ENCODE measurements at regions not wholly inside any gene's neighbourhood (a gene's known extent, or its start where the extent isn't known, plus 50 kb on each side); places are given as distances from the start of the nearest gene placed in this dataset.
A peak's percentile ranks its signal among the peaks of the same experiment; 100 is the strongest.
"Not testable (repeated sequence)": the region's sequence is repeated elsewhere in the genome, so short reads cannot be mapped to it uniquely, and the experiment has no call there.

DNA sequence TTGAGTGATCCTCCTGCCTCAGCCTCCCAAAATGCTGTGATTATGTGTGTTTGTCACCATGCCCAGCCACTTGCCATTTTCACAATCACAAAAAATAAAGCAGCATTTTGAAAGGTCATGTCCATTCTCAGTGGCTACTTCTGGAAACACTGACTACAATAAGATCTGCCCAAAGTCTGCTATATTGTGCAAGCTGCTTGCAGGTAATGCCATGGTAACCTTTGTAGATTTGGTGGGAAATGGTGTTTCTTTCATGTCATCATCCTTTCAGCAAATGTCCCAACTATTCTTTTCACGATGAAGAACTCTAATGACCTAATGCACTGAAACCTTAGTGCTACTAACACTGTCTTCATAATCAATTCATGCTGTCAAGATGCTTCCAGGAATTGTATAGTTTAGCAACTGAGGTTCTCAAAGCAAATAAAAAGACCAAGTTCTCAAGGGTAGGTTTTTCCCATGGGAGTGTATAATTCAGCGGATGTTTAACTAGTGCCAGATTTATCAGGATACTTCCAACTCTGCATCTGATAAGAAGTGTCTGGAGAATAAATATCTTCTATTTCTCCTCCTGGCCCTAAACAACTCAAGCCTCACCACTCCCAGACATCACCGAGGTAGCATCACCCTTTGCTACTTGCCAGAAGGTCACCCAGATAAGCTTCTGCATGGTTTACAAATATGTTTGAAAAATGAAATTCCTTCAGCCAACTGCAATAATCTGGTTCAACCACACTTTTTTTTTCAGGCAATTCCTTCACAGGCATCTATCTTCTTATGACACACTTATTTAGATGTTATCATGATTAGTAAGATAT lies 132.0 kb upstream of the ZC3H11B start:
- DNase-seq, result no peak
- ATAC-seq, result no peak
- intact Hi-C loops (cut with micrococcal nuclease), result no loop called here

DNA sequence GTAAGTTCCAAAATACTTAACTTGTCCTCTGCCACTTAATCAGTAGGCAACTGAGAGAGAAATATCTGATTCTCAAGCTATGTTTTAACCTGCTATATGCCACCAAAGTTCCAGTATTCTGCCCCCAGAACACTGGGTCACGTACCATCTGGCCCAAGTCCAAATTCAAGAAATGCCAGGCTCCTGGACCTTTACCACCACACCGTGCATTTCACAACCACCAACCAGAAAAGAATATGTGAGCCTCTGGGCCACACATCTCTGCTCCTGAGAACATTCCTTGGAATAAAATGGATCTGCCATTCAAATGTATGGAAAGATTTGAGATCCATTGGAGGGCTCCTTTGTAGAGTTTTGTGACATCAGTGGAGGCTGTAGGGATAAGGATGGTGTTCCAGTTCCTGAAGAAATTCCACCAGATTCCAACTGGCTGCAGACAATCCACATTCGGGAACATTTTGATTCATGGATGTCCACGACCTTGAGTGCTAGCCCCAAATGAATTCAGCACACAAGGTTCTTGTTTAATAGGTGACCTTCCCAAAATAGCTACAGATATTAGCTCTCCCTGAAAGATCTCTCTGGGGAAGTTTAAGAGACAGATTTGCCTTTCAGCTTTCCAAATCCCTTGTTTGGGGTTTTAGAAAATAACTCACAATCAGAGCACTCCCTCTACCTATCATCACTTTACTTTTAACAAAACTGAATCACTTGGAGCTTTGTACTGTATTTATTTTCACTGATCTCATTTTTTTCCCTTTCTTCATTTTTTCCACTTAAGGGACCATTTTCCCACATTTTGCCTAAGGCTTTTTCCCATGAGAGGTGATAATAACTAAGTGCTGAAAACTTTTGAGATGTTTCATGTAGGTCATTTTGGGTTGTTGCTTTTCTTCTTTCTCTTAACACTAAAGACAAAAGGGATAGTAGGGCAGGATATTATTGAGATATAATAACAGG lies 128.4 kb upstream of the ZC3H11B start:
- intact Hi-C loops (cut with micrococcal nuclease), result no loop called here
- ATAC-seq, result peak; percentile 89
- DNase-seq, result peak; percentile 18

DNA sequence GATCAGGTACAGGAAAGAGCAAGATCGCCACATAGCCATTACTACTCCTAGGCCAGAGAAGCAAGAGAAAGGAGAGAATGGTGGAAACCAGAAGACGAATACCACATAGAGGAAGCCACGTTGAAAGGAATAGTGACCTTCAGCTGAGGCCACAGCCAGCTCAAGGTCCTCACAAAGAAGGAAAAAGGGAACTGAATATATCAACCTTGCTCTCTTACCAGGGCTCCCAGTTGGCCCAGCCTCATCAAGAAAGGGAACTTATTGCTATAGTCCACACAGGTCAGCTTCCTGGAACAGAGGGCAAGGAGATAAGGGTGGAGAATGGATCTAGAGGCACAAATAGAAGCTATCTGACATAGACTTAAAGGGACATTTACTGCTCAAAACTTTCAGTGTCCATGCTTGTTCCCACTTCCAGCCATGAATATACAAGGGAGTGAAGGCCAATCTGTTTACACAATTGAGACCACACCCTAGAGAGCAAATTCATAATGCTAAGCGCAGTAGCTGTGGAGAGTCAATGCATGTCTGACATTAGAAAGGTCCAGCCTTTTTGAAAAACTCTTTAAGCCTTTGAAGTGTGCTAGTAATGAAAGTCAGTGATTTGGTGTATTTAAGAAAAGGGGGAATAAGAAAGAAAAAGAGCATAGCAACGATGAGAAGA lies 120.7 kb upstream of the ZC3H11B start:
- no peak for DNase-seq
- ATAC-seq, result peak; percentile 21
- intact Hi-C loops (cut with micrococcal nuclease), result no loop called here

DNA sequence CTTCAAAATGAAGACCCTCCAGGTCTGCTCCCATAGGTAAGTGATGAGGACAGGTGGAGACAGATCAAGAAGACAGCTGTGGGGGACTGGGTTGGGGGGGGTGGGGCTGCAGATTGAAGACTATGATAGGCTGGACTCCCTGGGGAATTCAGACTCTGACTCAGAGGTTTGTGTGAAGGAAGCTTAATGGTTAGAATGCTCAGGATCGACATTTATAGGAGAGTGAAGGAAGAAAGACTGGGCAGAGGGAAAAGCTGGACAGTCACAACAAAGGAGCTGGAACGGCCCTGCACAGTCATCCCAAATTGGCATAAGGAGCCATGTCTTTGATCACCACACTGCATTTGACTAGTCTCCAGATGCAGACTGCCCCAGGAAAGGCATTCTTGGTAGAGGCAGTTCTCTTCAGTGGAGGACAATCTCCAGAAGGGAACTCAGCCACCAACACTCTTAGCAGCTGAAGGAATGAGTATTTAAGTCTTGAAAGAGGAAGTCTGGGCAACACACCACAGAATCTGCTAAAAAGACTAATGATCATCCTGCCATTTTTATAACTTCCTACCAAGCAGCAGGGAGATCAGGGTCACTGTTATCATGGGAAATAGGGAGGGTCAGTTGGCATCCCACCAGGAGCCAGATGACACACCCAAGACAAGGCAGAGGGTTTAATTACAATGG lies 120.0 kb upstream of the ZC3H11B start:
- ATAC-seq (no peak), DNase-seq (no peak)
- intact Hi-C loops (cut with micrococcal nuclease), result no loop called here

DNA sequence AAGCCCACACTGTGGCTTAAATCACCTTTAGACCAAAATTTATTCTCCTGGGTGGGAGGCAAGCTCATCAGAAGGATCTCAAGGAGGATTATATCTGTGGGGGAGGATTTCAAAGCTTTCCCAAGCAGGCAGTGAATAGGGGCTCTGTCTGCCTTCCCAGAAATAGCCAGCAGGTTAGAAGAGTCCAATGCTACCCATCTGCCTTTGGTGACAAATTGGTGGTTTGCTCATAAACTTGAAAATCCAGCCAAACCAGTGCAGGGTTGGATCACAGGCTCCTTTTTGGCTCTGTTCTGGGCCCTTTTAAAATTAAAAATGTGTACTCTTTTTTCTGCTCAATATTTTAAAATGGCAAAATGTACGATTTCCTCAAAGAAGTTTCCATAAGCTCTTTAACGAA lies 118.9 kb upstream of the ZC3H11B start:
- DNase-seq, result no peak
- ATAC-seq, result no peak
- intact Hi-C loops (cut with micrococcal nuclease), result no loop called here

DNA sequence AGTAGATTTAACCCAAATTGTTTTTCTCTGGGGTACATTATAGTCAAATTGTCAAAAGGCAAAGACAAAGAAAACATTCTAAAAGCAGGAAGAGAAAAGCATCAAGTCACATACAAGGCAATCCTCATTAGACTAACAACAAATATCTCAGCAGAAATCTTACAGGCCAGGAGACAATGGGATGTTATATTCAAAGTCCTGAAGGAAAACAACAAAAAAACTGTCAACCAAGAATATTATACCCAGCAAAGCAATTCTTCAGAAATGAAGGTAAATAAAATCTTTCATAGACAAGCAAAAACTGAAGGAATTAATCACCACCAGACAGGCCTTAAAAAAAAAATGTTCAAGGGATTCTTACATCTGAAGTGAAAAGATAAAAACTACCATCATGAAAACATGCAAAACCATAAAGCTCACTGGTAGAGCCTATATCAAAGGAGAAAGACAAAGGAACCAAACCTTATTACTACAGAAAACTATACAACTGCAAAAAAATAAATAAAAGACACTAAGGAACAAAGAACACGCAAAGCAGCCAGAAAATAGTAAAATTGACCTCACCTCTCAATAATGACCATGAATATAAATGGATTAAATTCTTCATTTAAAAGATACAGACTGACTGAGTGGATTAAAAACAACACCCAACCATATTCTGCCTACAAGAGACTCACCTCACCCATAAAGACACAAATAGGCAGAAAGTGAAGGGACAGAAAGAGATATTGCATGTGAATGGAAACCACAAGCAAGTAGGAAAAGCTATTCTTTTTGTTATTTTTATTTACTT lies 113.8 kb upstream of the ZC3H11B start:
- intact Hi-C loops (cut with micrococcal nuclease), result no loop called here
- ATAC-seq, result no peak
- no peak for DNase-seq

DNA sequence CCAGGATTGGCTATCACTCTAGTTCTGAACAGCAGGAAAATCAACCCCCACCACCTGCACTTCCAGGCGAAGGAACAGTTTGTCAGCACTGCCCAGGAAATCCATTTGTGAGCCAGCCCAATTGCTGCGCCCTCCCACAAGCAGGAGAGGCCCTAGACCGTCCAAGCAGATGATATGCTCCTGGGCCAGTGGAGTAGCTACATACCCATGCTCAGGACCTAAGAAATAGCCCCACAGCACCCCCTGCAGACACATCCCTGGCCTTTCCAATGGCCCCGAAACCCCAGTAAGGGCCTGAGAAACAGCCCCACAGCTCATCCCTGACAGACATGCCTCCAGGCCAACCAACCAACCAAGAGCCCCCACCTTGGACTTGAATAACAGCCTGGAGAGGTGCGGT lies 111.5 kb upstream of the ZC3H11B start:
- ATAC-seq, result no peak
- DNase-seq, result no peak
- intact Hi-C loops (cut with micrococcal nuclease), result no loop called here

DNA sequence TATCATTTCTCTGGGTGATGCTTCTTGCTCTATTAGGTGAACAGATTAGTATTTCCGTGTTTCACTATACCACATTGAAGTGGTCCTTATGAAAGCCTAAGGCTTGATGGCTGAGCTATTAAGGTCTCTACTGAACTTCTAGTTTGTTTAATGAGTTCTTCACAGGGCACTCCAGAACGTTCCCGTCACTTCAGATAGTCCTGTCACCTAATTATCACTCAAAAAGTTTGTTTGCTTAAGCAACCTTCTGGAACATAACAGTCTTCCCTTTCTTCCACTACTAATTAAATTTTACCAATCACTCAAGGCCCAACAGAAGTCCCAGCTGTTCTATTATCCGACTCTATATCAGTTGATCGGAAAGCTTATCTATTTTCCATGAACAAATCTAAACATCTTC lies 104.6 kb upstream of the ZC3H11B start:
- ATAC-seq, result no peak
- intact Hi-C loops (cut with micrococcal nuclease), result no loop called here
- DNase-seq, result no peak

DNA sequence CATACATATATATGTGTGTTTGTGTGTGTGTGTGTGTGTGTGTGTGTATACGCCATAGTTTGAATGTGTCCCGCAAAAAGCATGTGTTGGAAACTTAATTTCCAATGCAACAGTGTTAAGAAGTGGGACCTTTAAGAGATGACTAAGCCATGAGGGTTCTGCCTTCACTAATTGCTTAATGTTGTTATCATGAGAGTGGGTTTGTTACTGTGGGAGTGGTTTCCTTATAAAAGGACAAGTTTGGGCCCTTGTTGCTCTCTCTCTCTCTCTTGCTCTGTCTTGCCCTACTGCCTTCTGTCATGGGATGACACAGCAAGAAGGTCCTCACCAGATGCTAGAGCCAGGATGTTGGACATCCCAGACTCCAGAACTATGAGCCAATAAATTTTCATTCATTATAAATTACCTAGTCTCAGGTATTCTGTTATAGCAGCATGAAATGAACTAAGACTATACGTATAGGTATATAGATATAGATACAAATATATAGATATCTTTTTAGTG lies 103.8 kb upstream of the ZC3H11B start:
- no peak for DNase-seq
- no peak for ATAC-seq
- intact Hi-C loops (cut with micrococcal nuclease), result no loop called here

DNA sequence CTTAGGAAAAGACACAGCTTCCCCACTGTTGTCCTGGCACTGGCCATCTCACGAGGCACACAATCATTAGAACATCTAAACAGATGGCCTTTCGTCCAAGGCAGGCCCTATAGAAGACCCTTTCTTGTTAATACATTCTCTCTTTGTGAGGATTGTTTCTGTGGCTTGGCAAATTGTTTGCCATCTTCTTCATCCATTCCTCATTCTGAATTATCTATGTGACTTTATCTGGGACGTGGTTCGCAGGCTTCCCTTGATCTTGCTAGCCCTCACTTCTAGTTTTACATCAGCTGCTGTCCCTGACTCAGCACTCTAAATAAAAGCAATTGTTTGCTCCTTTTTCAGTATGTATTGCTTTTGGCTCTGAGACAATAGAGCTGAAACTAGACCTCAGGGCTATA lies 101.1 kb upstream of the ZC3H11B start:
- DNase-seq (no peak), ATAC-seq (no peak)
- intact Hi-C loops (cut with micrococcal nuclease), result no loop called here

DNA sequence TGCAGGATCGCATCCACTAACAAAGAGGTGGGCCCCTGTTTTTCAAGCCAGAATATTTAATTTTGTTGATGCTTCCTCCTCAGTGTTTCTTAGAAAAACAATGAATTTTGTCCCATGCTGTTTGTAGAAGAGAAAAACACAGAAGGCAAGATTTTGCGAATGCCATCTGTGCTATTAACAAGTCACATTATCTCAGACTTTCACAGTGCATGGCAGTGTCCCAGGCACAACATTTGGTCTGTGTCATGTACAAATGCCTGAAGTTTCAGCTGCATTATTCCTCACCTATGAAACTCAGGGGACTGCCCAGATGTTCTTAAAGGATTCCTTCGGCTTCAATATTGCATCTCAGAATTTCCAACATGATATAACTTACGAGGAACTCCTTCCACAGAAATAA lies 99.6 kb upstream of the ZC3H11B start:
- intact Hi-C loops (cut with micrococcal nuclease), result no loop called here
- ATAC-seq, result no peak
- no peak for DNase-seq

DNA sequence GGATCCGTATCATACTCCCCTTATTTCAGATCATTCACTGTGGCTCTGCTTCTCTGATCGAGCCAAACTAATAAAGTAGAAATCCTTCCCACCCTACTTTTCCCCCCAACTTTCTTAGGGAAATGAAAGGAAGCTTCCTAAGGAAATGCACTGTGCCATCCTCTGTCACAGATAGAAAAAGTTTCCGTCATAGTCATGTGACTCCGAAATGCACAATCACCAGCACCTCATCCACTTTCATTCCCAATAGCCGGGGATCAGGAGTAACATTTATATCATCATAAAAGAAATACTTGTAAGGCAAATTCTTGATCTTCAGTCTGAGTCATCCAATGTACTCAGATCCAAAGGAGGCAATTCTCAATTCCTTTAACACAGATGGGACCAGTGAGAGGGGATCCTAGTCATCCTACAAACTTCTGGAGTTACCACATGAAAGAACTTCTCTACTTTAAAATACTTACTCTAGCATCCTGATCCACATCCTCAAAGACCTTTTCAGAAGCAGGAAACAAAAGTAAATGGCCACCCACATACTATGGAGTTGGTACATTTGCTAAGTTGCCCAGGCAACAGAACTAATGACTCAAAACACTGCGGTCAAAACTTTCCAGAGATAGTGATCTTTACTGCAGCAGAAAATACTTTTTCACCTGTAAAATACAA lies 97.8 kb upstream of the ZC3H11B start:
- DNase-seq (no peak), ATAC-seq (no peak)
- intact Hi-C loops (cut with micrococcal nuclease), result no loop called here

DNA sequence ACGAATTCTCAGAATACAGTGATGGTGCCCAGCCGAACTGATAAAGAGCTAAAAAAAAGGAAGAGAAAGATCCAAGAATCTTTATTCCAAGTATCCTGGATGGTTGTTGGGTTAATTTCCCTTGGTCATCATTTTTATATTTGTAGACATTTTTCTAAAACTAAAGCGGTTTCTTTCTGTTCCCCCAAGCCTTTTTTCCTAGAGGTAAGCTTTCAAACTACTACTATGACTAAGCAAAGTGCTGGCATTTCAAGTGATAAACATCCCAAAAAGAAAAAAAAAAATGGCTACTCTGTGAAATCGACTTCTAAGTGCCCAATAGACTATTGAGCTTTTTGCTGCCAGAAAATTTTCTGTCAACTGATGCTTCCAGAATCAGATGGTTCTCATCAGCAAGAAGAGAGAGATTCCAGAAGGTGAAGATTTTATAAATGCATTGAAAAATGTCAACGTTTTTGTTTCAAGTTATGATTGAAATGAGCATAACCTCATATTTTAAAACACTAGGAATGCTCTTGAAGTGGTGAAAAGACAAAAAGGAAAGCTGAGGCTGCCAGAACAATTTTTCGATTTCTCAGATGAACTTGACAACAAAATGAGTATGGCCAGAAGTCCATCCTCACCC lies 96.1 kb upstream of the ZC3H11B start:
- ATAC-seq (no peak), DNase-seq (no peak)
- intact Hi-C loops (cut with micrococcal nuclease), result no loop called here

DNA sequence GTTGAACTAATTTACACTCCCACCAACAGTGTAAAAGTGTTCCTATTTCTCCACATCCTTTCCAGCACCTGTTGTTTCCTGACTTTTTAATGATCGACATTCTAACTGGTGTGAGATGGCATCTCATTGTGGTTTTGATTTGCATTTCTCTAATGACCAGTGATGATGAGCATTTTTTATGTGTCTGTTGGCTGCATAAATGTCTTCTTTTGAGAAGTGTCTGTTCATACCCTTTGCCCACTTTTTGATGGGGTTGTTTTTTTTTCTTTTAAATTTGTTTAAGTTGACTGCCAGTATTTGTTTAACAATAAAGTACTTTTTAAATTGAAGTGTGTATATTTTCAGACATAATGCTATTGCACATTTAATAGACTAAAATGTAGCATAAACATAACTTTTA lies 95.0 kb upstream of the ZC3H11B start:
- intact Hi-C loops (cut with micrococcal nuclease); ATAC-seq: not testable (repeated sequence)

DNA sequence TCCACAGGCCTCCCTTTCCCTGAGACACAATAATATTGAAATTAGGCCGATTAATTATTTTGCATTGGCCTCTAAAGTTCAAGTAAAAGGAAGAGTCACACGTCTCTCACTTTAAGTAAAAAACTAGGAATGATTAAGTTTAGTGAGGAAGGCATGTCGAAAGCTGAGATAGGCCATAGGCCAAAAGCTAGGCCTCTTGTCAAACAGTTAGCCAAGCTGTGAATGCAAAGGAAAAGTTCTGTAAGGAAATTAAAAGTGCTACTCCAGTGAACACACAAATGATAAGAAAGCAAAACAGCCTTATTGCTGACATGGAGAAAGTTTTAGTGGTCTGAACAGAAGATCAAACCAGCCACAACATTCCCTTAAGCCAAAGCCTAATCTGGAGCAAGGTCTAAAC lies 91.4 kb upstream of the ZC3H11B start:
- ATAC-seq; DNase-seq; intact Hi-C loops (cut with micrococcal nuclease): not testable (repeated sequence)

More for the DNA sequence above, 95.0 kb upstream of the ZC3H11B start:
- DNase-seq, result not testable (repeated sequence)

DNA sequence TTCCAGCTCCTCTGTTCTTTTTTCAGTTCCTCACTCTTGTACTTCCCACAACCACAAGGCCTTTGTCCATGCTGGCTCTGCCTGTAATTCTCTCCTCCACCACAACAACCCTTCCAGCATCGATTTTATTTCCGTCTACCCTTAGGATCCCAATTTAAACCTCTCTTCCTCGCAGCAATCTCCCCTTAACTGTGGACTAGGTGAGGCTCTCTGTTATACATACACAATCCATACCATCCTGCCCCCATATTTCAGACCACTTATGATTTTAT lies 90.4 kb upstream of the ZC3H11B start:
- no peak for ATAC-seq
- no peak for DNase-seq
- intact Hi-C loops (cut with micrococcal nuclease), result no loop called here

DNA sequence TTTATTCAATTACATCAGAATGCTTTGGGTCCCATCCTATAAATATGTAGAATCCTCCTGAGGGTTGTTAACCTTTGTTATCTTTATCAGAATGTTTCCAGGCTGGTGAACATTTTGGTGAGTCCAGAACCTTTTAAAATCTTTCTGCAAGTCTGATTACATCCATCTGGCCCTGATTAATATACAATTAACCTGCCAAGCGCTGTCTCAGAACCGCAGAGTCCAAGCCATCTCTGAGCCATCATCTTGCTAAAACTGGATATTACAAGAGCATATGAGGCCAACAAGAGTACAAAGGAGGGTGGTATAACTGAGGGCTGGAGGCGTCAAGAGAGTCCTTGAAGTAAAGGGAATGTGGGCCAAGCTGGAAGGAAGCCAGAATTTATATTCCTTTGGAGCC lies 88.6 kb upstream of the ZC3H11B start:
- ATAC-seq, result peak; percentile 41
- intact Hi-C loops (cut with micrococcal nuclease), result no loop called here
- no peak for DNase-seq

DNA sequence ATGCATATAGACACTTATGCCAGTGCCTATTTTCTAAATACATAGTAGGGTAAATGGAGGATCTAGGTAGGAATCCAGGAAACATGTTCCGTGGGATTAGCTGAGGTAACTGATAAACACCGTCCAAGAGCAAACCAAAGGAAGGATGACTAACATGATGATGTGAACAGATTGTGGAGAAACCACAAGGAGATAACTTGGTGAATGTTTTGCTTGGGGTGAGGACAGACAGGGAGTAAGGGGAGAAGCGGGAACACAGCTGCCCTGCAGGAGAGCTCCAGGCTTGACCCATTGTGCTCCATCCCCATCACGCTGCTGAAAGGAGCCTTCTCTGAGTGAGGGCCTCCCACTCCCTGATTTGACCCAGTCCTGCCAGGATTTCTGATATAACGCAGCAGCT lies 87.0 kb upstream of the ZC3H11B start:
- DNase-seq (no peak), ATAC-seq (peak; percentile 55)

More for the DNA sequence above, 87.0 kb upstream of the ZC3H11B start:
- intact Hi-C loops (cut with micrococcal nuclease), result no loop called here

All from left ventricle myocardium superior (tissue), 1 donor.